ENCODE measurements at regions not wholly inside any gene's neighbourhood (a gene's known extent, or its start where the extent isn't known, plus 50 kb on each side); places are given as distances from the start of the nearest gene placed in this dataset.

DNA sequence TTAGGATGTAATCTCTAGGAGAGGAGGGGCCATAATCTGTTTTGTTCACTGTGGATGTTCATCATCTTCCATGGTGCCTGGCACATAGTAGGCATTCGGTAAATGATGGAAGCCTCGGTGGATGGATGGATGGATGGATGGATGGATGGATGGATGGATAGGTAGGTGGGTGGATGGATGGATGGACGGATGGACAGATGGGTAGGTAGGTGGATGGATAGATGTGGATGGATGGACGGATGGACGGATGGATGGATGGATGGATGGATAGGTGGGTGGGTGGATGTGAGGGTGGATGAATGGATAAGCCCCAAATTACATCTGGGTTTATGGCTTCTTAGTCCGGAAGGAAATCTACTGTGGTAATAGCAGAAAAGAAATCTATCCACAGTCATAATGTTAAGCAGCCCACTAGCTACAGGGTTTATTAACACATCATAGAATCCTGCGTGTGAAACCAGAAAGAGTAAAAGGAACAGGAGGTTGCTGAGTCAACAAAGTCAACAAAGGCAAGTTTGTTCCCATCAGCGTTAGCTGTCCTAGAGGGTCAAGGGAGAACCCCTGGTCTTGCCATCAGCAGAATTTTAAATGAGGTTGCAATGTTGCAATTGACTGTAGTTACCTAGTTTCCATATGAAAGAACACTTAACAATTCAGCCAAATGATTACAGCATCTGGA lies 82.8 kb downstream of the C11orf91 start:
- no peak for DNase-seq (ENCODE audit: extremely low read depth, low read depth, low spot score)

DNA sequence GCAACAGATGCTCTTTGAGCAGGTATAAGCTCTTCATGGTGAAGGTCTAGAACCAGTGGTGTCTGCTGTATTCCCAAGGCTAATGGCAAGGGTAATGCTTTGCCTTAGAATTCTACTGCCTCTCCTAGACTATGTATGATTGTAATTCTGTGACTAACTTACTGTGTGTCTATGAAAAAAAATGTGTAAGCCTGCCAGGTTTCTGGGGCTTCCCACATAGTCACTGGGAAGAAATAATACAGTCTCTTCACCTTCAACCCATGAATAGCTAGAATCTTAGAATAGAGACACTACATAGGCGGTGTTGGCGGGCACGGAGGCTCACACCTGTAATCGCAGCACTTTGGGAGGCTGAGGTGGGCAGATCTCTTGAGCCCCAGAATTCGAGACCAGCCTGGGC lies 84.1 kb downstream of the C11orf91 start:
- DNase-seq (ENCODE audit: extremely low read depth, low read depth, low spot score) = no peak

DNA sequence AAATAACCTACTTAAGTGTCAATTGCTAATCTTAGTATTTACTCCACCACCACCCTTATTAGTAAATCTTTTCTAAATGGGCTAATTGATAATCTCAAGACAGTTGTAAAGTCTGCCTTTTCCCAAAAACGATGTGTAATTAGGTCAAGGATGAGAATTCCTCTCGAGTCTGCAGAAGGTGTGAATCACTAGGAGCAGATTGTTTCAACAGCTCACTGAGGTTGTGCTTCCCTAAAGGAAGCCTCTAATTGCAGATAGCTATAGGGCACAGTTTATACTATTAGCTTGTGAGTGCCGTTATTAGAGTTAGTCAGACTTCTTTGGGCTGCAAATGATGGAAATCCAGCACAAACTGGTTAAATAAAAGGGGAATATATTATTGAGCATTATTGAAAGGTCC lies 84.9 kb downstream of the C11orf91 start:
- DNase-seq (ENCODE audit: extremely low read depth, low read depth, low spot score) = no peak

DNA sequence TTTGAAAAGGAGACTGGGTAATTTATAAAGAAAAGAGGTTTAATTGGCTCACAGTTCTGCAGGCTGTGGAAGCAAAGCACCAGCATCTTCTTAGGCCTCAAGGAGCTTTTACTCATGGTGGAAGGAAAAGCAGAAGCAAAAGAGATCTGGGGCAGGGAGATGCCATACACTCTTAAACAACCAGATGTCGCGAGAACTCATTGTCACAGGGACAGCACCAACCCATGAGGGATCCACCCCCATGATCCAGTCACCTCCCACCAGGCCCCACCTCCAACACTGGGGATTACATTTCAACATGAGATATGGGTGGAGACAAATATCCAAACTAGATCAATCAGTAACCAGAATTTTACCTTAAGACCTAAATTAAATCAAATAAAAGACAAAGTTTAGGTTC lies 87.2 kb downstream of the C11orf91 start:
- DNase-seq (ENCODE audit: extremely low read depth, low read depth, low spot score) = no peak

DNA sequence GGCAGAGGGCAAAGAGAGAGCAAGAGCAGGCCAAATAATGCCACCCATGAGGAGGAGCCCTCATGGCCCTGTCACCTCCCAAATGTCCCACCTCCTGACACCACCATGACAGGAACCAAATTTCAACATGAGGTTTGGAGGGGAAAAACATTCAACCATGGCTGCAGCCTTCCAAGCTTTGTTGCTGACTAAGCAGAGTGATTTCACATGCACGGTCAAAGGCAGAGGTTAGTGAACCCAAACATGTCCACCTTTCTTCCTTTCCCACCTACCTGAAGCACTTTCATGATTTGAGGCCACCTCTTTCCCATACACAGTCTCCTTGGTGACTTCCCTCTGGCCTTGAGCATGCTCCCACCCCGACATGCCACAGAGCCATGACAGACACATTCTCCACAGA lies 89.7 kb downstream of the C11orf91 start:
- DNase-seq (ENCODE audit: extremely low read depth, low read depth, low spot score) = no peak

DNA sequence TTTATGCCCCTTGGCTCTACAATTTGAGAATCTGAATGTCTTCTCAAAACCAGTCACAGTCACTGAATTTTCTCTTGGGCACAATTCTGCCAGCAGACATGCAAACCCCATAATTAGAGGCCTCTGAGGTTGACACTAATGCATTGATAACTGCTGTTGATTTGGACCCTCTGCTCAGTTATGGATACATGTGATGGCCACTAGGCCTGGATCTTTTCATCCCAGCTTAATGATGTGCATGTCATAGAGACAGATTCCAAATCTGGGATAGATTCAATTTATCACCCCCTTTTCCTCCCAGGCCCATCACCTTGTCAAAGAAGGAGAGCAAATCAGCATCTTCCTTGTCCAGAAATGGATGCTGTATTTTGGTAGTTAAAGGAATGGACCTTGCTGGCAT lies 92.2 kb downstream of the C11orf91 start:
- no peak for DNase-seq (ENCODE audit: extremely low read depth, low read depth, low spot score)

DNA sequence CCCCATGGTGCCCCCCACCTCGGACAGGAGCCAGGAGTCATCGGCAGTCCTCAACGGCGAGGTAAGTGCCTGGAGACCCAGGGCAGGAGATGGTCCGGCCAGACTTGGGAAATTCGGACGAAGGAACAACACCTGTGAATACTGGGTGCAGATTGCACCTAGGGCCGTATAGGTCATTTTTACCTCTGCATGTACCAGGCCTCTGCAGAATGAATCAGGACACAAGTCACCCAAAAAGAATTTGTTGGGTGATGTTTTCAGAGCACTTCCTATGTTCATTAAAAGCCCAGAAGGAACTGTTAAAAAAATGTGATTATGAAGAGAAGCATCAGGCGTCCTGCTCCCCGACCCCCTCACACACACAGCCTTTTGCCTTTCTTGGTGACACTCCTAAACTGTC lies 93.9 kb downstream of the C11orf91 start:
- no peak for DNase-seq (ENCODE audit: extremely low read depth, low read depth, low spot score)

DNA sequence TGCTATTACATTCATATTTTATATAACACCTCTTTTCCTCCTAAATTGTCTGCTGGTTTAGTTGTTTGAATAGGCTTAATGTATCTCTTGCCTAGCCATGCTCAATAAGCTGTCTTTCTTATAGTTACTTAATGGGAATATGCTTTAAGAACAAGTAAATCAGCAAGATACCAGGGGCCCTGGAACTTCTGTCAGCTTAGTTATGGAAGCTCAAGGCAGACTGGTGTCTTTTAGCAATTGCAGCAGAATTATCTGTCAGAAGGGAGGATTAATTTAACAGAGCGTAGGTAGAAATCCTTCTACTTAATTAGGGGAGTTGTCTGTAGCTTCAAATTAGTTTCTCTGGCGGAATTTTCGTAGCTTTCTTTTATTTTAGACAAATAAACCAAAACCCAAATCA lies 94.9 kb downstream of the C11orf91 start:
- DNase-seq (ENCODE audit: extremely low read depth, low read depth, low spot score) = no peak

DNA sequence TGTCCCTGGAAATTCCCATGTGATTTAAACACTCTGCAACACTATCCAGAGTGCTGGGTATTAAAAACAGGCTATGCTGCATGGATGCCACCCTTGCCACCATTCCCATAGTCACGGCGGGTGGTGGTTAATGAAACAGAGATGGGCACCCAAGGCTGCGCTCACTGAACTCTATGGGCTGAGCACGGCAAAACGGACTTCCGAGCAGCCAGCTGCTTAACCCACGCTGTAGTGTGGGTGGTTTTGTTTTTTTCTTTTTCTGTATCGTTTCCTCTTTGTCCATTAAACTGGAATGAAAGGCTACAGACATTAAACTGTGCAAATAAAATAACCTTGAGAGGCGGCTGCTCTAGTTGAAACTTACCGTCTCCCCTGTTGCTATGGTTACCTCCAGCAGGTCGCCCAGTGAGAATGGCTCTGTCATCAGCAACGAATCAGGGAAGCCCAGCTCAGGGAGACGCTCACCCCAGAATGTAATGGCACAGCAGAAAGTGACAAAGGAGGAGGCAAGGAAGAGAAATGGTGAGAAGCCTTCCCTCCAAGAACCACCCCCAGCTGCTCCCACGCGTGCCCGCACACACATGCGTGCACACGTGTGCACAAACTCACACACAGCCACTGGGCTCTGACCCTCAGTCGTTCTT lies 102.1 kb downstream of the C11orf91 start:
- DNase-seq (ENCODE audit: extremely low read depth, low read depth, low spot score) = no peak

DNA sequence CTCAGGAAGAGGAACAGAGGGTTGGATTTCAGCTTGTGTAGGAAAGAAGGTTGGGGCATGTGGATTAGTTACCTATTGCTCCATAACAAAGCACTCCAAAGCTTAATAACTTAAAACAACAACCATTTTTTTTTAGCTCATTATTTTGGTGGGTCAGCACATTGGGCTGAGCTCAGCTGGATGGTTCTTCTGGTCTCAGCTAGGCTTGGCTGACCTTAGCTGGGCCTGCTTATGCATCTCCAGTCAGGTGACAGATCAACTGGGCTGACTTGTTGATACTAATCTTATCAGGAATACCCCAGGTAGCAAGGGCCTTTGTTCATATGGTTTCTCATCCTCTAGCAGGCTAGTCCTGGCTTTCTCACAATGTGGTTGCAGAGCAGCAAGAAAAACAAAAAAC lies 106.4 kb downstream of the C11orf91 start:
- DNase-seq (ENCODE audit: extremely low read depth, low read depth, low spot score) = no peak

DNA sequence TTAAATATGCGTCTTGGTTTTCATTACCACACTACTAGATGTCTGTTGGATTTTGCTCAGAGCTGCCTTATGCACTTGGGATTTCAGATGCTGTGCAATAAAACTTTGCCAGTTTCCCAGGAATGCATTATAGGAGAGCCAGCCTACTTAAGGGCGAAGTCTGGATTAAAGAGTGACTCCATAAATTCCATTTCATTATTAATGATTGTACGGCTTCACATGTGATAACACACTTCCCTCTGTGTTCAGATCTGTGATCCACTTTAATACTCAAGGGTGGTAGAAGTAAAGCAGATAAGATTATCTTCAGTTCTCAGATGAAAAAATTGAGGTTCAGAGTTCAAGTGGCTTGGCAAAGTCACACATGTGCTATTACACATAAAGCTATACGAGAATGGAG lies 110.2 kb downstream of the C11orf91 start:
- DNase-seq (ENCODE audit: extremely low read depth, low read depth, low spot score) = no peak

DNA sequence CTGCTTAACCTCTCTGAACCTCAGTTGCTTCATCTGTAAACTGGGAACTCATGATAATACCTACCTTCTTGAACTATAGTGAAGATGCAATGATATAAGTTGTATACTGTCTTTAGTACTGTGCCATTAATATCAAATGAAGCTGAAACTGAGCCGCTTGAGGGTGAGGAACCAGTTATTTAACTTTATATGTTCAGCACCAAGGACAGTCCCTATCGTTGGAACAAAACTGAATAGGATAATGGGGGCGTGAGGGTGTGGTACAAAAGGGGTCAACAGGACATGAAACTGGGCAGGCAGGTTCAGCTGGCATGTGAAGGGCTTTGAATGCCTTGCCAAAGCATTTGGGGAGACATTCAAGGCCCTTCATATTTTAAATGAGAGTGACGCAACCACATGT lies 112.6 kb downstream of the C11orf91 start:
- DNase-seq (ENCODE audit: extremely low read depth, low read depth, low spot score) = no peak

DNA sequence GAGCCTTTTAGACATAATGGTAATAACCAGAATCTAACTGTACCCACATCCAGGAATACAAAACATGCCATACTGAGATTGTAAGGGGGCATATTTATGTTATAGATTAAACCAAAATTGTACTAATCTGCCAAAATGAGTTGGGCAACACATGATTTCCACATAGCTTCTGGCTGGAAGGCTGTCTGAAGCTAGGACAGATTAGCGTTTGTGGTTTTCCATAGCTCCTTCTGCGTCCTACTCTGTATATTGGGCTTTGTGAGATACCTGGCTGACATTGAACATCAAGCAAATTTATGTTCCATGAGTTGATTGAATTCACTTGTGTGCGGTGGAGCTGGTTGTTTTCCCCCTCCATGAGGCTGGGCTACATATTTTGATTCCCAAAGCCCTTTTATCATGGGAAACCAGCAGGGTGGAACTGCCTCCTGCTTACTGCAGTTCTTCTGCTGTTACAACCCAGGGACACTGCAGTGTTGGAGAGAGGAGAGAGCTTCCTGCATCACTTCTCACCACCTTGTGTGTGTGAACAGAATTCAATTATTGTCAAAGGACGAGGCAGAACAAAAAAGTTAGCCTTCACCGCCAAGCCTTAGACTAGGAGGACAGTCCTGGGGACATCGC lies 114.9 kb downstream of the C11orf91 start:
- no peak for DNase-seq (ENCODE audit: extremely low read depth, low read depth, low spot score)

DNA sequence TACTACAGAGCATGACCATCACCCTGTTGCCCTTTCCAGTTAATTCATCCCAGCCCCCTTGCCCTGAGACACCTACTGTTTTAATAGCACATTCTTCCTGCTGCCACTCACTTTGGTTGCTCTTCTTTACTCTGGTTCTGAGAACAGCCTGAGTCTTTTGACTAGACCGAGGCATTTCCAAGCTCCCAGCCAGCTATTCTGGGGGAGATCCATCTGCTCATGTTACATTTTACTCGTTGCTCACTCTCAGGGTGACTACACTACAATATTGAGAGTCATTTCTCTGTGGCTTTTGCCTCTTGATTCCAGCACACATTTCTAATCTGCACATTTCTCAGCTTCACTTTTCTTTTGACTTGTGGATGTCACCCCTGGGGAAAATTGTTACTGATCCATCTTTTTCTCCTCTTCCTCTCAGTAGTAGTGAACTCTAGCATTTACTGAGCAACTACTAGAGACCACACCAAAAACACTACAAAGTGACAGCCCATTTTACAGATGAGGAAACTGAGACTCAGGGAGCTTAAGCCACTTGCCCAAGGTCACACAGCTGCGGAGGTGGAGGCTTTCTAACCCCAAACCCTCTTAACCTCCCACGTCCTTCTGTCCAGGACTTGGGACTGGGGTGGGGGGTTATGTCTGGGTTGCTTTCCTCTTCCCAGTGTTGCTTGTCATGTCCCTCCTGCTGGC lies 117.8 kb downstream of the C11orf91 start:
- DNase-seq (ENCODE audit: extremely low read depth, low read depth, low spot score) = no peak

DNA sequence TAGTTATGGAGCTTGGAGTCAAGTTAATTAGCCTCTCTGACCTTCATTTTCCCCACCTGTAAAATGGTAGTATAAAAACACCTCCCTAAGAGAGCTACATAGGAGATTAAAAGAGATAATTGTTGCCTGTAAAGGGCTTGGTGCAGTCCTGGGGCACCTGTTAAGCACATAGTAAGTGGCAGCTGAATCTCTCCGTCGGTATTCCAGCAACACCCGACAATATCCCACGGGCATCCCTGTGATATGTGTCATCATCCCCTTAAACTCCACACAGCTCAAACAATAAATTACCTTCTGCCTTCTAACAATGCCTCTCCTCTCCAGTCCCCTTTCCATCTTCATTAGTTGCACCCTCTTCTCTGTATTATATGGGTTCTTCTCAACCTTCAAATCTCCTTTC lies 121.5 kb downstream of the C11orf91 start:
- no peak for DNase-seq (ENCODE audit: extremely low read depth, low read depth, low spot score)

DNA sequence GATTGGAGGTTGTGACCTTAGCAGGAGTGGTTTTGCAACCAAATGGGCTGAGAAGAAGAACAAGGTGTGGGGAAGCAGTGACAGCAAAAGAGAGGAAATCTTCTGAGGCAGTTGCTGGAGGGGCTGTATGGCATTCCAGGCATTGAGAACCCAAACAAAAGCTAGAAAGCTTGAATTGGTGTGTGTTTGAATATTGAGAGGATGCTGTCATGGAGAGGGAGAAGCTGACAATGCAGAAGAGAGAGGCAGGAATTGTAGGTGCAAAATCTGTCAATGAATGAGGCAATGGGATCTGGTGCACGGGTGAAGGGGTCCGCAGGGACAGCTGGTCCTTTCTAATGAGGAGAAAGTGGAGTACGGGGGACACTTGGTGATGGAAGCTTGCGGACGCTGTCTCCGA lies 123.4 kb downstream of the C11orf91 start:
- no peak for DNase-seq (ENCODE audit: extremely low read depth, low read depth, low spot score)

DNA sequence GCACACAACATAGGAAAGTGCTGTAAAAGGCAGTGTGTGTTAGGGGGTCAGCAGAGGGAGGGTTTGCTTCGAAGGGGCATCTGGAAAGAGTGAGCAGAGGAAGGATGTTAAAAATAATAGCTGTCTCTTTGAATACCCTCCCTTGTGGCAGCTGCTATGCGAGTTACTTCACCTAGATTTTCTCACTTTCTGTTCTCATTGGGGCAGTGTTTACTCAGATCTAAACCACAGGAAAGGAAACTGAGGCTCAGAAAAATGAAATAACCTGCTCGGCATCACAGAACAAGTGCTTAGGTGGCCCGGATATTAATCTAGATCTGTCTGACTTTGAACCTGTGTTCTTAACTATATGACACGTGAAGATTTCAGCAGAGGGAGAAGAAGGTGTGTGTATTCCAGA lies 125.3 kb downstream of the C11orf91 start:
- DNase-seq (ENCODE audit: extremely low read depth, low read depth, low spot score) = no peak

DNA sequence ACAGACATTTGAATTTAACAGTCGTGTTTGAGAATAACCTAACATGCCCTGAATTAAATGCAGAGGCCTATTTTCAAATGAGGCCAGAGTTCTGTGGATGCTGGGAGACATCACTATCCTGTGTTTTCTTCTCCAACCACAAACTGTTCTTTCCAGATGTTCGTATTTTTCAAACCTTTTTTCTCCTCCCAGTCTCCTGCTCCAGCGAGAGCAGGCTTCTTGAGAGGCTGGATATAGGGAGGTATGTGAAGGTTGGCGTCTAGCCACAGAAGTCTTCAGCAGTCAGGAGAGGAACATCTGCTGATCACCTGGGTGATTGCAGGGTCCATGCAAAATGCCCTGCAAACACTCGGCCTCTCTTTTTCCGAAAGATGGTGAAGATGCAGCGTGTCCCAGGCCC lies 126.3 kb downstream of the C11orf91 start:
- no peak for DNase-seq (ENCODE audit: extremely low read depth, low read depth, low spot score)

DNA sequence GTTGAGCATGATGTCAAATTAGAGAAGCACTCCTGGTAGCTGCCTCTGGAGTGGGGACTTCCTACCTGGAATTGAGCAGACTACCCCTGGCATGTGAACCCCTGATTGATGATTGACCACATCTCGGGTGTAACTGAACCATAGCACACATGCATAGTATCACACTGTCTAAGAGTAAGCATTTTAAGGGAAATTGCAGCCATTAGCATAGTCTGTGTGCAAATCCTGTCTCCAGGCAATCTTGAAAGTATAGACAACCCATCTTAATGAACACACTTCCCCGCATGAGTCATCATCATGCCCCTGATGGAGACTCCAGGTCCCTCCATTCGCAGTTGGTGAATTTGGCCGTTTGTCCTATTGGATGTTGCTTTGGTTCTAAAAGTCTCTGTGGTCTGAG lies 131.3 kb downstream of the C11orf91 start:
- no peak for DNase-seq (ENCODE audit: extremely low read depth, low read depth, low spot score)

DNA sequence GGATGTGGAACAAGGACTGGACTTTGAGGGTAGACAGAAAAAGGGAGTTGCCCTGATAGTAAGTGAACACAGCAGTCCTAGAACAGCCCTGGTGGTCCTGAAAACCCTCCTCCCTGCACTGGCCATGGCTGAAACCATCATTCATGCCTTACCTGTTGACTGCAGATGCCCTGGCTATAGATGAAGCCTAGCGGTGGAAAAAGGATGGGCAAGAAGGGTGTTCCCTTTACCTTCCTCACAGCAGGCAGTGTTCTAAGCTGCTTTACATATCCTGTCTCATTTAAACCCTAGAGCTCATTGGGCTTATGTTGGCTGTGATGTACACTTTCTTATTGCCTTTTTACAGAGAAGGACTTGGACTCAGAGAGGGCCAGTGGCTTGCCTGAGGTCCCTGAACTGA lies 133.6 kb downstream of the C11orf91 start:
- DNase-seq (ENCODE audit: extremely low read depth, low read depth, low spot score) = no peak

DNA sequence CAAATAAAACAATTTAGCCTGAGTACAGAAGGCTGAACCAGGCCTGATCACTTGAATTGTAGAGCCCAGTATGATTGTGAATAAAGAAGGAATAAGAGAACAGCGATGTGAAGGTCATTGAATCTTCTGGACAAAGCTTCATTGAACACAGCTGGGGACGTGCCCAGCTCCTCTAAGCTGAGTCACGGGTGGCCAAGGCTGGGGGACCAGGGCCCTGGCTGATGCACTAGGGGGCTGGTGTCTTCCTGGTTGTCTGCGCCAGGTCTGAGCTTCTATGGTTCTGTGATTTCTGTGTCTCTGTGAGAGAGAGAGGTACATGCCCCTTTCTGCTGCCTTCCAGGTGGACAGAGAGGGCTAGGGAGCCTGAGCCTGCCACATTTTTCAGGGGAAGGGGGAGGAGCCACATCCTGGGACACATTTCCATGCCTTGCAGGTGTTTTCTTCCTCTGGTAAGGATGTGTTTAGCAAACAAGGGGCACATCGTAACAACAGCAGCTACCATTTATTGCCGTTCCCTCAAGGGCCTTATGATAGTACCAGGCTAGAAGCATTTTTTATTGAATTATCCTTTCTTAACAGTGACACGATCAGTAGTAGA lies 135.7 kb downstream of the C11orf91 start:
- DNase-seq (ENCODE audit: extremely low read depth, low read depth, low spot score) = no peak

Data from glomerular endothelial cell (primary cell).